ENCODE measurements at regions not wholly inside any gene's neighbourhood (a gene's known extent, or its start where the extent isn't known, plus 50 kb on each side); places are given as distances from the start of the nearest gene placed in this dataset.

- ATAC-seq (no peak), DNase-seq (ENCODE audit: low read depth, low spot score) (no peak)
- H3K9me3 ChIP-seq (ENCODE audit: control insufficient read depth, insufficient read depth, low read depth, low read length) = no peaks in the 10 kb centered on the region
- no peak overlapping the region for H3K27ac ChIP-seq (ENCODE audit: low read length)
- no peak overlapping the region for H3K4me3 ChIP-seq (ENCODE audit: low read depth in 2 of 2, low read length in 2 of 2)
- no peaks in the 10 kb centered on the region for H3K27me3 ChIP-seq (ENCODE audit: control insufficient read depth, insufficient read depth, low read length)
- intact Hi-C loops (cut with micrococcal nuclease; ENCODE audit: unreplicated experiment) (no loop called here), in situ Hi-C loops (cut with HindIII; ENCODE audit: low pct_unique_long_range_greater_than_20kb, low sequenced_read_pairs) (no loop called here)
- BruUV-seq (replicated peaks) = no TSS peak
- no peaks in the 10 kb centered on the region for H3K4me1 ChIP-seq (ENCODE audit: control insufficient read depth, insufficient read depth, low read length)
- H3K36me3 ChIP-seq (ENCODE audit: control insufficient read depth, insufficient read depth, low read length) = no peaks in the 10 kb centered on the region
- TF ChIP-seq POLR2AphosphoS5 (IDR thresholded peaks at IDR 0.05; ENCODE audit: low read depth, low read length) (no peak), CTCF (IDR thresholded peaks at IDR 0.05) (no peak), REST (IDR thresholded peaks at IDR 0.05; ENCODE audit: insufficient read depth in 1 of 2, low read depth in 2 of 2, low read length in 1 of 2) (no peak)
- ChIA-PET POLR2A (interaction anchor here (0.6 kb wide), 1 partner anchor 324 kb away, joined by 3 read pairs; no protein-coding TSS in a partner anchor), CTCF (interaction anchor here (0.7 kb wide), 1 partner anchor 75 kb away, joined by 4 read pairs; no protein-coding TSS in a partner anchor)
Measured at GRCh38 chr2:22934747-22935146, 450.2 kb upstream of the KLHL29 start.

- Histone ChIP-seq H3K27me3 (ENCODE audit: control insufficient read depth, insufficient read depth, low read length) (no peaks in the 10 kb centered on the region), H3K36me3 (ENCODE audit: control insufficient read depth, insufficient read depth, low read length) (no peaks in the 10 kb centered on the region), H3K27ac (ENCODE audit: low read length) (no peak overlapping the region), H3K4me3 (ENCODE audit: low read depth in 2 of 2, low read length in 2 of 2) (no peak overlapping the region), H3K4me1 (ENCODE audit: control insufficient read depth, insufficient read depth, low read length) (no peaks in the 10 kb centered on the region), H3K9me3 (ENCODE audit: control insufficient read depth, insufficient read depth, low read depth, low read length) (no peaks in the 10 kb centered on the region)
- ATAC-seq (no peak), DNase-seq (ENCODE audit: low read depth, low spot score) (no peak)
- ChIA-PET POLR2A (no interaction called here), CTCF (no interaction called here)
- TF ChIP-seq SIN3A (IDR thresholded peaks at IDR 0.05; ENCODE audit: borderline replicate concordance, insufficient read depth, low read depth, low read length) = no peak
- TF ChIP-seq POLR2AphosphoS5 (IDR thresholded peaks at IDR 0.05; ENCODE audit: low read depth, low read length) = no peak
- no peak for TF ChIP-seq CTCF (IDR thresholded peaks at IDR 0.05)
- no peak for TF ChIP-seq REST (IDR thresholded peaks at IDR 0.05; ENCODE audit: insufficient read depth in 1 of 2, low read depth in 2 of 2, low read length in 1 of 2)
- TF ChIP-seq TCF7L2 (IDR thresholded peaks at IDR 0.05; ENCODE audit: low read depth, low read length) = no peak
- intact Hi-C loops (cut with micrococcal nuclease; ENCODE audit: unreplicated experiment) = no loop called here
- BruUV-seq (replicated peaks) = no TSS peak
- in situ Hi-C loops (cut with HindIII; ENCODE audit: low pct_unique_long_range_greater_than_20kb, low sequenced_read_pairs) = no loop called here
Measured at GRCh38 chr2:22942441-22942840, 442.5 kb upstream of the KLHL29 start.

Measured in Panc1 (cell line).